ENCODE measurements at regions not wholly inside any gene's neighbourhood (a gene's known extent, or its start where the extent isn't known, plus 50 kb on each side); places are given as distances from the start of the nearest gene placed in this dataset.

- TF ChIP-seq POLR2A (IDR thresholded peaks at IDR 0.05), result no peak
- no peak for TF ChIP-seq CTCF (IDR thresholded peaks at IDR 0.05)
These were observed 146.4 kb upstream of the ATXN7L3B start for GRCh38 chr12:74391283-74391682.
